K562 (cell line): ENCODE measurements at regions not wholly inside any gene's neighbourhood (a gene's known extent, or its start where the extent isn't known, plus 50 kb on each side); places are given as distances from the start of the nearest gene placed in this dataset.

Experiments used
- ATAC-seq: fragments of 200-7000 bp; cut with Tn5 transposase; 3 replicates; pipeline ENCODE4 v1.9.1; 2020; ENCODE audit warnings: moderate library complexity
- BruUV-seq: library from RNA; stranded (reverse); fragments of 400-500 nt; replicated peaks from 2 replicates; lab custom pipeline; 2021; lab: Mats Ljungman, UMichigan
- CTCF ChIA-PET: fragments of 300-600 bp; formaldehyde crosslinking; extraction: SDS; loops from one replicate; lab custom pipeline; 2021; ENCODE audit warnings: low intra/inter-chr PET ratio; lab: Yijun Ruan, JAX
- POLR2A ChIA-PET: fragments of 300-600, 350-650 bp; sonication (Branson Sonifier 250); formaldehyde crosslinking; extraction: SDS; loops from one replicate; lab custom pipeline; 2021; ENCODE audit warnings: antibody characterized with exemption, inconsistent platforms; lab: Yijun Ruan, JAX
- DNase-seq, 4 experiments: peaks; one replicate each; pipeline versions ENCODE4 v3.0.0 to v3.0.0-alpha.2; 2011 to 2018; ENCODE audit warnings: low spot score in 3 of 4, mixed read lengths in 3 of 4; ENCODE audit errors: extremely low read depth in 1 of 4
- FAIRE-seq: peaks from 2 replicates; lab custom pipeline; 2011; peaks lifted over from hg19 to GRCh38; lab: Jason Lieb, UNC
- H2AFZ ChIP-seq: 2 replicates; pipeline ENCODE4 v1.6.0; 2011; ENCODE audit warnings: low read depth, low read length, control low read depth, inconsistent platforms
- H3K27ac ChIP-seq: fragments of 200-600 bp; 3 replicates; pipeline ENCODE4 v1.8.0; 2011; ENCODE audit warnings: low read depth, mild to moderate bottlenecking, control low read depth, inconsistent platforms, low read length, moderate library complexity, mixed read lengths; ENCODE audit errors: extremely low read depth
- H3K27me3 ChIP-seq, 2 experiments: fragments of 300-600 bp in 1 of 2; 2 replicates in 1 of 2; 3 replicates in 1 of 2; pipeline versions ENCODE4 v1.6.0 to v1.8.0; 2011; ENCODE audit warnings: inconsistent platforms in 2 of 2, low read length in 2 of 2, mild to moderate bottlenecking in 1 of 2, mixed read lengths in 1 of 2, moderate library complexity in 1 of 2; ENCODE audit not compliant: control insufficient read depth in 2 of 2, insufficient read depth in 2 of 2
- H3K36me3 ChIP-seq: fragments of 300-600 bp; 3 replicates; pipeline ENCODE4 v1.8.0; 2011; ENCODE audit warnings: mild to moderate bottlenecking, low read length, inconsistent platforms; ENCODE audit not compliant: control insufficient read depth, insufficient read depth
- H3K4me1 ChIP-seq, 2 experiments: fragments of 200-600 bp in 1 of 2; replicated peaks in 1 of 2; 2 replicates in 1 of 2; 3 replicates in 1 of 2; pipeline versions ENCODE4 v1.5.1 to v1.8.0; 2011; ENCODE audit warnings: inconsistent platforms in 2 of 2, low read length in 2 of 2, mild to moderate bottlenecking in 1 of 2, mixed read lengths in 1 of 2, moderate library complexity in 1 of 2; ENCODE audit not compliant: control insufficient read depth in 2 of 2, insufficient read depth in 2 of 2
- H3K4me2 ChIP-seq: 2 replicates; pipeline ENCODE4 v1.6.1; 2011; ENCODE audit warnings: low read length, control low read depth, inconsistent platforms, mixed read lengths; ENCODE audit not compliant: insufficient read depth
- H3K4me3 ChIP-seq: fragments of 200-600 bp; sonication (generic), shearing (Covaris generic); 2 replicates; pipeline ENCODE4 v1.5.1; 2016; ENCODE audit warnings: control low read depth, inconsistent platforms
- H3K79me2 ChIP-seq: fragments of 200-600 bp; 3 replicates; pipeline ENCODE4 v1.8.0; 2011; ENCODE audit warnings: low read length, inconsistent platforms; ENCODE audit not compliant: control insufficient read depth, insufficient read depth
- H3K9ac ChIP-seq, 2 experiments: 2 replicates each; pipeline versions ENCODE4 v1.6.0 to v1.6.1; 2011; ENCODE audit warnings: low read depth in 2 of 2, low read length in 2 of 2, control low read depth in 1 of 2, inconsistent platforms in 1 of 2, mild to moderate bottlenecking in 1 of 2, mixed read lengths in 1 of 2; ENCODE audit not compliant: insufficient read depth in 1 of 2
- H3K9me1 ChIP-seq: one replicate; pipeline ENCODE4 v1.6.0; 2011; ENCODE audit warnings: inconsistent platforms, mild to moderate bottlenecking, low read length, moderate library complexity; ENCODE audit not compliant: control insufficient read depth, insufficient read depth
- H3K9me3 ChIP-seq: replicated peaks from 2 replicates; pipeline ENCODE4 v1.5.1; 2011; ENCODE audit warnings: low read depth, low read length, inconsistent platforms; ENCODE audit not compliant: control insufficient read depth, insufficient read depth
- H4K20me1 ChIP-seq: replicated peaks from 2 replicates; pipeline ENCODE4 v1.6.1; 2011; ENCODE audit warnings: low read length, inconsistent platforms, mixed read lengths; ENCODE audit not compliant: control insufficient read depth, insufficient read depth
- CBFA2T3 ChIP-seq: fragments of 450-650 bp; IDR thresholded peaks from 2 replicates; pipeline ENCODE4 v1.6.1; 2017
- KDM4B ChIP-seq, 2 experiments: fragments of 450-650 bp in 1 of 2; sonication (generic) in 1 of 2; IDR thresholded peaks; 2 replicates each; pipeline ENCODE4 v1.6.1; 2016 to 2017; ENCODE audit warnings: borderline replicate concordance in 2 of 2, antibody characterized with exemption in 1 of 2, low read depth in 1 of 2, mild to moderate bottlenecking in 1 of 2
- MEF2A ChIP-seq: IDR thresholded peaks from 2 replicates; pipeline ENCODE4 v1.6.1; 2011; ENCODE audit warnings: low read depth, mild to moderate bottlenecking, low read length, moderate library complexity; ENCODE audit not compliant: control insufficient read depth
- MEIS2 ChIP-seq: fragments of 450-650 bp; IDR thresholded peaks from 2 replicates; pipeline ENCODE4 v1.6.1; 2014; ENCODE audit warnings: mild to moderate bottlenecking; ENCODE audit not compliant: partially characterized antibody
- RBFOX2 ChIP-seq: fragments of 200-400 bp; formaldehyde crosslinking; IDR thresholded peaks from 2 replicates; pipeline ENCODE4 v1.6.1; 2017; ENCODE audit warnings: low read depth, mild to moderate bottlenecking, low read length, moderate library complexity
- VEZF1 ChIP-seq: fragments of 200-800 bp; sonication (Bioruptor generic); IDR thresholded peaks from 2 replicates; pipeline ENCODE4 v1.6.1; 2017; ENCODE audit warnings: missing genetic modification characterization, missing compliant biosample characterization
- ZNF263 ChIP-seq: sonication (generic); formaldehyde crosslinking; IDR thresholded peaks from 2 replicates; pipeline ENCODE4 v1.8.0; 2022; ENCODE audit warnings: mild to moderate bottlenecking, missing genetic modification reagents, borderline replicate concordance
- WGBS: fragments of 100-300 bp; shearing (Covaris generic); methylation state at CpG from one replicate; pipeline ENCODE4 v1.1.6; 2016; ENCODE audit warnings: low coverage, mixed read lengths; ENCODE audit not compliant: insufficient coverage; ENCODE audit errors: missing lambda C conversion rate; 5-methylcytosine and 5-hydroxymethylcytosine counted together
- in situ Hi-C: fragments of 300-500 bp; cut with MboI; formaldehyde crosslinking; loops from 4 replicates; pipeline ENCODE4 v1.15.0; 2018; ENCODE audit warnings: inconsistent platforms, mixed read lengths
- intact Hi-C: fragments of 100-400 bp; cut with micrococcal nuclease; formaldehyde crosslinking; loops from 2 replicates; pipeline ENCODE4 v1.14.2; 2022

- POLR2A ChIA-PET: interaction anchor here (0.6 kb wide), 1 partner anchor 1862 kb away, joined by 3 read pairs; no protein-coding TSS in a partner anchor
Measured at GRCh38 chr6:21961226-21961625, 335.6 kb downstream of the PRL start.

GRCh38 chr6:21965016-21965415 is 331.8 kb downstream of the PRL start:
- ChIA-PET POLR2A (interaction anchor here (0.5 kb wide), 1 partner anchor 652 kb away, joined by 4 read pairs; no protein-coding TSS in a partner anchor), CTCF (no interaction called here)
- Histone ChIP-seq H3K27ac (no peak overlapping the region), H3K4me2 (no peak overlapping the region)
- no TSS peak for BruUV-seq
- intact Hi-C loops: no loop called here
- TF ChIP-seq KDM4B (IDR thresholded peaks at IDR 0.05; ENCODE audit: borderline replicate concordance in 2 of 2, low read depth in 1 of 2): no peak
- peak; percentile 88 for TF ChIP-seq ZNF263 (CRISPR knock-in tag)
- peak; percentile 54 for TF ChIP-seq VEZF1 (CRISPR knock-in tag)
- peak; percentile 66; the same call in 1 of the 2 replicates for TF ChIP-seq MEF2A
- TF ChIP-seq, all 486 proteins: peak for 3
- Histone ChIP-seq H3K9ac (no peak overlapping the region), H3K79me2 (no peaks in the 10 kb centered on the region), H3K9me1 (no peaks in the 10 kb centered on the region), H3K27me3 (no peaks in the 10 kb centered on the region), H3K4me1 (peaks cover 0 to 3% of the 10 kb centered on the region in 2 experiments; a peak in 2 of 5 replicates), H3K36me3 (no peaks in the 10 kb centered on the region), H3K4me3 (no peak overlapping the region), H2AFZ (no peak overlapping the region; the same call in 1 of the 2 replicates), H3K9me3 (no peaks in the 10 kb centered on the region), H4K20me1 (no peaks in the 10 kb centered on the region)
- peak in 1 of 4 experiments; percentile 32 for DNase-seq
- 25% methylated on average over 3 of the region's 3 CpGs for WGBS
- in situ Hi-C loops: no loop called here
- ATAC-seq: no peak
- no peak for FAIRE-seq

More at GRCh38 chr6:21961226-21961625, 335.6 kb downstream of the PRL start:
- Histone ChIP-seq H3K79me2 (no peaks in the 10 kb centered on the region), H3K9me1 (no peaks in the 10 kb centered on the region), H4K20me1 (no peaks in the 10 kb centered on the region), H3K36me3 (no peaks in the 10 kb centered on the region), H3K4me1 (peaks cover 0 to 3% of the 10 kb centered on the region in 2 experiments; a peak in 2 of 5 replicates), H3K9ac (no peak overlapping the region), H3K9me3 (no peaks in the 10 kb centered on the region), H2AFZ (peak overlapping the region; percentile 52), H3K27me3 (no peaks in the 10 kb centered on the region), H3K27ac (no peak overlapping the region), H3K4me2 (no peak overlapping the region), H3K4me3 (no peak overlapping the region)
- ATAC-seq (peak; percentile 20; the same call in 1 of the 3 replicates), DNase-seq (no peak), FAIRE-seq (no peak)
- intact Hi-C loops: no loop called here
- TF ChIP-seq CBFA2T3 (0 out of 2 replicates have a peak, but pooled peaks have one; percentile 15), MEIS2 (peak; percentile 6), RBFOX2 (no peak)
- CTCF ChIA-PET: no interaction called here
- WGBS: 25% methylated on average over 4 of the region's 4 CpGs
- no TSS peak for BruUV-seq
- in situ Hi-C loops: no loop called here
